ENCODE measurements at regions not wholly inside any gene's neighbourhood (a gene's known extent, or its start where the extent isn't known, plus 50 kb on each side); places are given as distances from the start of the nearest gene placed in this dataset.

GRCh38 chr12:83821967-83822366 is 1090.6 kb downstream of the SLC6A15 start:
- H3K4me3 Mint-ChIP-seq: no peak overlapping the region
- no peak for ATAC-seq
- no peak for DNase-seq
- no peaks in the 10 kb centered on the region for H3K9me3 Mint-ChIP-seq
- no peaks in the 10 kb centered on the region for H3K36me3 Mint-ChIP-seq (ENCODE audit: low read depth)
- no peak overlapping the region for H3K27ac Mint-ChIP-seq
- no peaks in the 10 kb centered on the region for H3K27me3 Mint-ChIP-seq
- no peaks in the 10 kb centered on the region for H3K4me1 Mint-ChIP-seq

- Mint-ChIP-seq H3K4me3 (no peak overlapping the region), H3K9me3 (peaks cover 3% of the 10 kb centered on the region), H3K4me1 (no peaks in the 10 kb centered on the region), H3K27ac (no peak overlapping the region), H3K27me3 (no peaks in the 10 kb centered on the region), H3K36me3 (ENCODE audit: low read depth) (no peaks in the 10 kb centered on the region)
- no peak for DNase-seq
- ATAC-seq: no peak
These were observed 1093.7 kb downstream of the SLC6A15 start for GRCh38 chr12:83818881-83819280.

GRCh38 chr12:83817730-83818129 is 1094.9 kb downstream of the SLC6A15 start:
- H3K36me3 Mint-ChIP-seq (ENCODE audit: low read depth): no peaks in the 10 kb centered on the region
- no peak for ATAC-seq
- H3K9me3 Mint-ChIP-seq: peaks cover 3% of the 10 kb centered on the region
- H3K4me3 Mint-ChIP-seq: no peak overlapping the region
- no peak for DNase-seq
- no peak overlapping the region for H3K27ac Mint-ChIP-seq
- H3K27me3 Mint-ChIP-seq: no peaks in the 10 kb centered on the region
- H3K4me1 Mint-ChIP-seq: no peaks in the 10 kb centered on the region

GRCh38 chr12:83808591-83808990 is 1104.0 kb downstream of the SLC6A15 start:
- DNase-seq (no peak), ATAC-seq (no peak)
- no peaks in the 10 kb centered on the region for H3K9me3 Mint-ChIP-seq
- H3K4me1 Mint-ChIP-seq: no peaks in the 10 kb centered on the region
- H3K36me3 Mint-ChIP-seq (ENCODE audit: low read depth): no peaks in the 10 kb centered on the region
- no peaks in the 10 kb centered on the region for H3K27me3 Mint-ChIP-seq
- no peak overlapping the region for H3K4me3 Mint-ChIP-seq
- no peak overlapping the region for H3K27ac Mint-ChIP-seq

GRCh38 chr12:83807871-83808270 is 1104.7 kb downstream of the SLC6A15 start:
- Mint-ChIP-seq H3K27me3 (no peaks in the 10 kb centered on the region), H3K9me3 (no peaks in the 10 kb centered on the region), H3K27ac (no peak overlapping the region), H3K36me3 (ENCODE audit: low read depth) (no peaks in the 10 kb centered on the region), H3K4me1 (no peaks in the 10 kb centered on the region), H3K4me3 (no peak overlapping the region)
- DNase-seq (no peak), ATAC-seq (no peak)

- no peaks in the 10 kb centered on the region for H3K36me3 Mint-ChIP-seq (ENCODE audit: low read depth)
- no peak overlapping the region for H3K4me3 Mint-ChIP-seq
- ATAC-seq (no peak), DNase-seq (no peak)
- H3K27ac Mint-ChIP-seq: no peak overlapping the region
- H3K4me1 Mint-ChIP-seq: no peaks in the 10 kb centered on the region
- H3K27me3 Mint-ChIP-seq: no peaks in the 10 kb centered on the region
- no peaks in the 10 kb centered on the region for H3K9me3 Mint-ChIP-seq
These were observed 1106.7 kb downstream of the SLC6A15 start for GRCh38 chr12:83805873-83806272.

- no peaks in the 10 kb centered on the region for H3K36me3 Mint-ChIP-seq (ENCODE audit: low read depth)
- no peaks in the 10 kb centered on the region for H3K27me3 Mint-ChIP-seq
- DNase-seq: no peak
- no peak overlapping the region for H3K27ac Mint-ChIP-seq
- no peak overlapping the region for H3K4me3 Mint-ChIP-seq
- no peak for ATAC-seq
- H3K9me3 Mint-ChIP-seq: no peaks in the 10 kb centered on the region
- no peaks in the 10 kb centered on the region for H3K4me1 Mint-ChIP-seq
These were observed 1107.3 kb downstream of the SLC6A15 start for GRCh38 chr12:83805156-83805772.

- no peaks in the 10 kb centered on the region for H3K4me1 Mint-ChIP-seq
- H3K27ac Mint-ChIP-seq: no peak overlapping the region
- no peak for DNase-seq
- no peak overlapping the region for H3K4me3 Mint-ChIP-seq
- H3K27me3 Mint-ChIP-seq: no peaks in the 10 kb centered on the region
- no peaks in the 10 kb centered on the region for H3K9me3 Mint-ChIP-seq
- ATAC-seq: no peak
- H3K36me3 Mint-ChIP-seq (ENCODE audit: low read depth): no peaks in the 10 kb centered on the region
These were observed 1110.6 kb downstream of the SLC6A15 start for GRCh38 chr12:83801972-83802371.

GRCh38 chr12:83800022-83800421 is 1112.6 kb downstream of the SLC6A15 start:
- no peak for DNase-seq

GRCh38 chr12:83796531-83796930 is 1109.8 kb downstream of the TMTC2 start:
- no peaks in the 10 kb centered on the region for H3K4me1 Mint-ChIP-seq
- no peaks in the 10 kb centered on the region for H3K36me3 Mint-ChIP-seq (ENCODE audit: low read depth)
- H3K4me3 Mint-ChIP-seq: no peak overlapping the region
- H3K27me3 Mint-ChIP-seq: no peaks in the 10 kb centered on the region
- no peaks in the 10 kb centered on the region for H3K9me3 Mint-ChIP-seq
- no peak for DNase-seq
- ATAC-seq: no peak
- no peak overlapping the region for H3K27ac Mint-ChIP-seq

More at GRCh38 chr12:83800022-83800421, 1112.6 kb downstream of the SLC6A15 start:
- no peak for ATAC-seq
- Mint-ChIP-seq H3K4me1 (no peaks in the 10 kb centered on the region), H3K27ac (no peak overlapping the region), H3K36me3 (ENCODE audit: low read depth) (no peaks in the 10 kb centered on the region), H3K4me3 (no peak overlapping the region), H3K27me3 (no peaks in the 10 kb centered on the region), H3K9me3 (no peaks in the 10 kb centered on the region)

GRCh38 chr12:83793616-83794015 is 1106.9 kb downstream of the TMTC2 start:
- no peak for DNase-seq
- no peaks in the 10 kb centered on the region for H3K36me3 Mint-ChIP-seq (ENCODE audit: low read depth)
- no peak overlapping the region for H3K4me3 Mint-ChIP-seq
- H3K4me1 Mint-ChIP-seq: no peaks in the 10 kb centered on the region
- no peak for ATAC-seq
- no peaks in the 10 kb centered on the region for H3K27me3 Mint-ChIP-seq
- no peak overlapping the region for H3K27ac Mint-ChIP-seq
- H3K9me3 Mint-ChIP-seq: no peaks in the 10 kb centered on the region

- no peak overlapping the region for H3K27ac Mint-ChIP-seq
- no peak overlapping the region for H3K4me3 Mint-ChIP-seq
- peaks cover 13% of the 10 kb centered on the region for H3K9me3 Mint-ChIP-seq
- no peaks in the 10 kb centered on the region for H3K27me3 Mint-ChIP-seq
- H3K4me1 Mint-ChIP-seq: no peaks in the 10 kb centered on the region
- DNase-seq: no peak
- no peak for ATAC-seq
- H3K36me3 Mint-ChIP-seq (ENCODE audit: low read depth): no peaks in the 10 kb centered on the region
These were observed 1097.7 kb downstream of the TMTC2 start for GRCh38 chr12:83784298-83784890.

GRCh38 chr12:83779526-83779925 is 1092.8 kb downstream of the TMTC2 start:
- Mint-ChIP-seq H3K36me3 (ENCODE audit: low read depth) (no peaks in the 10 kb centered on the region), H3K4me1 (no peaks in the 10 kb centered on the region), H3K9me3 (peaks cover 30% of the 10 kb centered on the region), H3K27ac (no peak overlapping the region), H3K4me3 (no peak overlapping the region), H3K27me3 (no peaks in the 10 kb centered on the region)
- no peak for DNase-seq
- ATAC-seq: no peak

GRCh38 chr12:83769151-83769550 is 1082.4 kb downstream of the TMTC2 start:
- no peaks in the 10 kb centered on the region for H3K27me3 Mint-ChIP-seq
- H3K4me3 Mint-ChIP-seq: no peak overlapping the region
- no peaks in the 10 kb centered on the region for H3K4me1 Mint-ChIP-seq
- no peaks in the 10 kb centered on the region for H3K36me3 Mint-ChIP-seq (ENCODE audit: low read depth)
- DNase-seq (no peak), ATAC-seq (no peak)
- H3K27ac Mint-ChIP-seq: no peak overlapping the region
- H3K9me3 Mint-ChIP-seq: peaks cover 24% of the 10 kb centered on the region

GRCh38 chr12:83767723-83768122 is 1081.0 kb downstream of the TMTC2 start:
- H3K36me3 Mint-ChIP-seq (ENCODE audit: low read depth): no peaks in the 10 kb centered on the region
- H3K4me3 Mint-ChIP-seq: no peak overlapping the region
- H3K27me3 Mint-ChIP-seq: no peaks in the 10 kb centered on the region
- no peak for ATAC-seq
- H3K27ac Mint-ChIP-seq: no peak overlapping the region
- H3K4me1 Mint-ChIP-seq: no peaks in the 10 kb centered on the region
- DNase-seq: no peak
- peaks cover 10% of the 10 kb centered on the region for H3K9me3 Mint-ChIP-seq

GRCh38 chr12:83763425-83763824 is 1076.7 kb downstream of the TMTC2 start:
- ATAC-seq: no peak
- H3K36me3 Mint-ChIP-seq (ENCODE audit: low read depth): no peaks in the 10 kb centered on the region
- no peak overlapping the region for H3K4me3 Mint-ChIP-seq
- no peak for DNase-seq
- H3K4me1 Mint-ChIP-seq: no peaks in the 10 kb centered on the region
- no peaks in the 10 kb centered on the region for H3K9me3 Mint-ChIP-seq
- H3K27me3 Mint-ChIP-seq: no peaks in the 10 kb centered on the region
- H3K27ac Mint-ChIP-seq: no peak overlapping the region
